K562 (cell line): ENCODE measurements at regions not wholly inside any gene's neighbourhood (a gene's known extent, or its start where the extent isn't known, plus 50 kb on each side); places are given as distances from the start of the nearest gene placed in this dataset.

ENCODE experiments used
- CAMTA2 ChIP-seq: fragments of 250-450 bp; sonication (Bioruptor Pico); conservative IDR thresholded peaks from 2 replicates; pipeline ENCODE4 v1.5.1; 2022
- KAT7 ChIP-seq: sonication (generic); formaldehyde crosslinking; IDR thresholded peaks from 2 replicates; pipeline ENCODE4 v1.8.0; 2022; ENCODE audit warnings: missing genetic modification reagents, mild to moderate bottlenecking, borderline replicate concordance
- KDM4B ChIP-seq, 2 experiments: fragments of 450-650 bp in 1 of 2; sonication (generic) in 1 of 2; IDR thresholded peaks; 2 replicates each; pipeline ENCODE4 v1.6.1; 2016 to 2017; ENCODE audit warnings: borderline replicate concordance in 2 of 2, antibody characterized with exemption in 1 of 2, low read depth in 1 of 2, mild to moderate bottlenecking in 1 of 2
- PHB ChIP-seq: fragments of 250-450 bp; sonication (Bioruptor Pico); IDR thresholded peaks from 2 replicates; pipeline ENCODE4 v1.5.0; 2021
- PHF21A ChIP-seq: fragments of 450-650 bp; IDR thresholded peaks from 2 replicates; pipeline ENCODE4 v1.6.1; 2017; ENCODE audit warnings: low read depth, borderline replicate concordance
- STAT5A ChIP-seq: IDR thresholded peaks from 2 replicates; pipeline ENCODE4 v1.6.1; 2012; ENCODE audit warnings: low read length, inconsistent platforms, borderline replicate concordance
- TAF15 ChIP-seq: fragments of 200-400 bp; formaldehyde crosslinking; IDR thresholded peaks from 2 replicates; pipeline ENCODE4 v1.6.1; 2017; ENCODE audit warnings: mild to moderate bottlenecking, low read depth, low read length, moderate library complexity
- ZNF23 ChIP-seq: fragments of 250-450 bp; sonication (Bioruptor Pico); IDR thresholded peaks from 2 replicates; pipeline ENCODE4 v1.4.0; 2020; ENCODE audit warnings: mild to moderate bottlenecking
- ZNF696 ChIP-seq: fragments of 250-450 bp; sonication (Bioruptor Pico); conservative IDR thresholded peaks from 2 replicates; pipeline ENCODE4 v1.4.0; 2020; ENCODE audit warnings: mild to moderate bottlenecking, moderate library complexity
- ZNF830 ChIP-seq: fragments of 250-450 bp; sonication (Bioruptor Pico); IDR thresholded peaks from 2 replicates; pipeline ENCODE4 v1.5.0; 2021; ENCODE audit warnings: mild to moderate bottlenecking
- TF ChIP-seq, protein P1 (sequence below): sonication (generic); formaldehyde crosslinking; IDR thresholded peaks from 2 replicates; pipeline ENCODE4 v1.8.1; 2023; ENCODE audit warnings: mild to moderate bottlenecking, missing genetic modification reagents, moderate library complexity
- TF ChIP-seq, protein P2 (sequence below): sonication (generic); formaldehyde crosslinking; IDR thresholded peaks from 2 replicates; pipeline ENCODE4 v1.8.1; 2023; ENCODE audit warnings: mild to moderate bottlenecking, missing genetic modification reagents
- TF ChIP-seq, protein P3 (sequence below), 2 experiments: fragments of 450-650 bp; IDR thresholded peaks; 2 replicates each; pipeline ENCODE4 v1.6.1; 2018; ENCODE audit warnings: mild to moderate bottlenecking in 2 of 2, low read depth in 1 of 2; ENCODE audit not compliant: partially characterized antibody in 2 of 2
- TF ChIP-seq, protein P4 (sequence below): fragments of 250-450 bp; sonication (Bioruptor Pico); IDR thresholded peaks from 2 replicates; pipeline ENCODE4 v1.6.1; 2021; ENCODE audit warnings: mild to moderate bottlenecking
- TF ChIP-seq, protein P5 (sequence below): sonication (generic); IDR thresholded peaks from 2 replicates; pipeline ENCODE4 v1.6.1; 2016
- TF ChIP-seq, protein P6 (sequence below): sonication (generic); formaldehyde crosslinking; IDR thresholded peaks from 2 replicates; pipeline ENCODE4 v1.8.0; 2022; ENCODE audit warnings: mild to moderate bottlenecking, missing genetic modification reagents

DNA sequence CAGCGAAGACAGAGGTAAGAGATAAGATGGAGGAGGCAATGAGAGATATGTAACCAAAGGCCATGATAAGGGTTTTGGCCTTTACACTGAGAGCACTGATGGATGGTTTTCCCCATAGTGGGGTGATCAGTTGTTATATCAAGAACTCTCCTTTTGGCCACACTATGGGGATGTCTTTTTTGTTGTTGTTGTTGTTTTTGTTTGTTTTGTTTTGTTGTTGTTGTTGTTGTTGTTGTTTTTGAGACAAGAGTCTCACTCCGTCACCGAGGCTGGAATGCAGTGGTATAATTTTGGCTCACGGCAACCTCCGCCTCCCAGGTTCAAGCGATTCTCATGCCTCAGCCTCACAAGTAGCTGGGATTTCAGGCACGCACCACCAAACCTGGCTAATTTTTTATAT, 244.8 kb upstream of the DYNLRB2 start (continued):
- TF ChIP-seq, protein P1, sequence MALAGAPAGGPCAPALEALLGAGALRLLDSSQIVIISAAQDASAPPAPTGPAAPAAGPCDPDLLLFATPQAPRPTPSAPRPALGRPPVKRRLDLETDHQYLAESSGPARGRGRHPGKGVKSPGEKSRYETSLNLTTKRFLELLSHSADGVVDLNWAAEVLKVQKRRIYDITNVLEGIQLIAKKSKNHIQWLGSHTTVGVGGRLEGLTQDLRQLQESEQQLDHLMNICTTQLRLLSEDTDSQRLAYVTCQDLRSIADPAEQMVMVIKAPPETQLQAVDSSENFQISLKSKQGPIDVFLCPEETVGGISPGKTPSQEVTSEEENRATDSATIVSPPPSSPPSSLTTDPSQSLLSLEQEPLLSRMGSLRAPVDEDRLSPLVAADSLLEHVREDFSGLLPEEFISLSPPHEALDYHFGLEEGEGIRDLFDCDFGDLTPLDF (CRISPR knock-in tag): no peak
- TF ChIP-seq ZNF23 (CRISPR knock-in tag): no peak
- TF ChIP-seq CAMTA2: no peak
- TF ChIP-seq, protein P2, sequence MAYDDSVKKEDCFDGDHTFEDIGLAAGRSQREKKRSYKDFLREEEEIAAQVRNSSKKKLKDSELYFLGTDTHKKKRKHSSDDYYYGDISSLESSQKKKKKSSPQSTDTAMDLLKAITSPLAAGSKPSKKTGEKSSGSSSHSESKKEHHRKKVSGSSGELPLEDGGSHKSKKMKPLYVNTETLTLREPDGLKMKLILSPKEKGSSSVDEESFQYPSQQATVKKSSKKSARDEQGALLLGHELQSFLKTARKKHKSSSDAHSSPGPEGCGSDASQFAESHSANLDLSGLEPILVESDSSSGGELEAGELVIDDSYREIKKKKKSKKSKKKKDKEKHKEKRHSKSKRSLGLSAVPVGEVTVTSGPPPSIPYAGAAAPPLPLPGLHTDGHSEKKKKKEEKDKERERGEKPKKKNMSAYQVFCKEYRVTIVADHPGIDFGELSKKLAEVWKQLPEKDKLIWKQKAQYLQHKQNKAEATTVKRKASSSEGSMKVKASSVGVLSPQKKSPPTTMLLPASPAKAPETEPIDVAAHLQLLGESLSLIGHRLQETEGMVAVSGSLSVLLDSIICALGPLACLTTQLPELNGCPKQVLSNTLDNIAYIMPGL: no peak
- no peak for TF ChIP-seq STAT5A
- TF ChIP-seq, protein P3, sequence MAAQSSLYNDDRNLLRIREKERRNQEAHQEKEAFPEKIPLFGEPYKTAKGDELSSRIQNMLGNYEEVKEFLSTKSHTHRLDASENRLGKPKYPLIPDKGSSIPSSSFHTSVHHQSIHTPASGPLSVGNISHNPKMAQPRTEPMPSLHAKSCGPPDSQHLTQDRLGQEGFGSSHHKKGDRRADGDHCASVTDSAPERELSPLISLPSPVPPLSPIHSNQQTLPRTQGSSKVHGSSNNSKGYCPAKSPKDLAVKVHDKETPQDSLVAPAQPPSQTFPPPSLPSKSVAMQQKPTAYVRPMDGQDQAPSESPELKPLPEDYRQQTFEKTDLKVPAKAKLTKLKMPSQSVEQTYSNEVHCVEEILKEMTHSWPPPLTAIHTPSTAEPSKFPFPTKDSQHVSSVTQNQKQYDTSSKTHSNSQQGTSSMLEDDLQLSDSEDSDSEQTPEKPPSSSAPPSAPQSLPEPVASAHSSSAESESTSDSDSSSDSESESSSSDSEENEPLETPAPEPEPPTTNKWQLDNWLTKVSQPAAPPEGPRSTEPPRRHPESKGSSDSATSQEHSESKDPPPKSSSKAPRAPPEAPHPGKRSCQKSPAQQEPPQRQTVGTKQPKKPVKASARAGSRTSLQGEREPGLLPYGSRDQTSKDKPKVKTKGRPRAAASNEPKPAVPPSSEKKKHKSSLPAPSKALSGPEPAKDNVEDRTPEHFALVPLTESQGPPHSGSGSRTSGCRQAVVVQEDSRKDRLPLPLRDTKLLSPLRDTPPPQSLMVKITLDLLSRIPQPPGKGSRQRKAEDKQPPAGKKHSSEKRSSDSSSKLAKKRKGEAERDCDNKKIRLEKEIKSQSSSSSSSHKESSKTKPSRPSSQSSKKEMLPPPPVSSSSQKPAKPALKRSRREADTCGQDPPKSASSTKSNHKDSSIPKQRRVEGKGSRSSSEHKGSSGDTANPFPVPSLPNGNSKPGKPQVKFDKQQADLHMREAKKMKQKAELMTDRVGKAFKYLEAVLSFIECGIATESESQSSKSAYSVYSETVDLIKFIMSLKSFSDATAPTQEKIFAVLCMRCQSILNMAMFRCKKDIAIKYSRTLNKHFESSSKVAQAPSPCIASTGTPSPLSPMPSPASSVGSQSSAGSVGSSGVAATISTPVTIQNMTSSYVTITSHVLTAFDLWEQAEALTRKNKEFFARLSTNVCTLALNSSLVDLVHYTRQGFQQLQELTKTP (IDR thresholded peaks at IDR 0.05; ENCODE audit: low read depth in 1 of 2, partially characterized antibody in 2 of 2): no peak
- TF ChIP-seq TAF15: no peak
- no peak for TF ChIP-seq ZNF830
- TF ChIP-seq, protein P4, sequence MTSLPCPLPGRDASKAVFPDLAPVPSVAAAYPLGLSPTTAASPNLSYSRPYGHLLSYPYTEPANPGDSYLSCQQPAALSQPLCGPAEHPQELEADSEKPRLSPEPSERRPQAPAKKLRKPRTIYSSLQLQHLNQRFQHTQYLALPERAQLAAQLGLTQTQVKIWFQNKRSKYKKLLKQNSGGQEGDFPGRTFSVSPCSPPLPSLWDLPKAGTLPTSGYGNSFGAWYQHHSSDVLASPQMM (CRISPR knock-in tag): no peak
- no peak for TF ChIP-seq PHF21A
- TF ChIP-seq, protein P5, sequence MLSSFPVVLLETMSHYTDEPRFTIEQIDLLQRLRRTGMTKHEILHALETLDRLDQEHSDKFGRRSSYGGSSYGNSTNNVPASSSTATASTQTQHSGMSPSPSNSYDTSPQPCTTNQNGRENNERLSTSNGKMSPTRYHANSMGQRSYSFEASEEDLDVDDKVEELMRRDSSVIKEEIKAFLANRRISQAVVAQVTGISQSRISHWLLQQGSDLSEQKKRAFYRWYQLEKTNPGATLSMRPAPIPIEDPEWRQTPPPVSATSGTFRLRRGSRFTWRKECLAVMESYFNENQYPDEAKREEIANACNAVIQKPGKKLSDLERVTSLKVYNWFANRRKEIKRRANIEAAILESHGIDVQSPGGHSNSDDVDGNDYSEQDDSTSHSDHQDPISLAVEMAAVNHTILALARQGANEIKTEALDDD: no peak
- TF ChIP-seq, protein P6, sequence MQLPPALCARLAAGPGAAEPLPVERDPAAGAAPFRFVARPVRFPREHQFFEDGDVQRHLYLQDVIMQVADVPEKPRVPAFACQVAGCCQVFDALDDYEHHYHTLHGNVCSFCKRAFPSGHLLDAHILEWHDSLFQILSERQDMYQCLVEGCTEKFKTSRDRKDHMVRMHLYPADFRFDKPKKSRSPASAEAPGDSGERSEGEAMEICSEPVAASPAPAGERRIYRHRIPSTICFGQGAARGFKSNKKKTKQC: no peak
- no peak for TF ChIP-seq PHB (CRISPR knock-in tag)
- TF ChIP-seq KAT7 (CRISPR knock-in tag): no peak
- no peak for TF ChIP-seq ZNF696
- TF ChIP-seq KDM4B (IDR thresholded peaks at IDR 0.05; ENCODE audit: borderline replicate concordance in 2 of 2, low read depth in 1 of 2): no peak
